Cardiac septum (tissue), 1 donor: ENCODE measurements at regions not wholly inside any gene's neighbourhood (a gene's known extent, or its start where the extent isn't known, plus 50 kb on each side); places are given as distances from the start of the nearest gene placed in this dataset.
"Not testable (repeated sequence)": the region's sequence is repeated elsewhere in the genome, so short reads cannot be mapped to it uniquely, and the experiment has no call there.

Experiments
- DNase-seq: peaks from one replicate; pipeline ENCODE4 v3.0.0-alpha.2; 2020; ENCODE audit warnings: low spot score
- intact Hi-C: fragments of 100-400 bp; cut with DNase I; formaldehyde crosslinking; loops from one replicate; pipeline ENCODE4 v1.14.0; 2022
- donor health status: DM: no; HTN: no; CAD: no.

DNA sequence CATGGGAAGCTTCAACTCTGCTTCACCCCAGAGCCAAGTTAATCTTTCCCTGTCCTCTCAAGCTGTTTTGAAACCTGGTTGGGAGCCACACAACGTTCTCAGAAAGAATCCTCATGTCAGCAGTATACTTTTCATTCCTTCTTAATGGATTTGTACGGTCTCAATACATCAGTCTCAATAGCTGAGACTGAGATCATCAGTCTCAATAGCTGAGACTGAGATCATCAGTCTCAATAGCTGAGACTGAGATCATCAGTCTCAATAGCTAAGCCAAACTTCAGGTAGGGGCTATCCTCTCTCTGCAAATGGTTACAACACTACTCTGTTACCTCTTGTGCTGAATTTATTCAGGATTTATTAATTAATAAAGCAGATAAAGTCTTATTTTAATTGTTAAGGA, 1317.4 kb upstream of the CDH9 start:
- intact Hi-C loops: no loop called here
- DNase-seq: no peak

DNA sequence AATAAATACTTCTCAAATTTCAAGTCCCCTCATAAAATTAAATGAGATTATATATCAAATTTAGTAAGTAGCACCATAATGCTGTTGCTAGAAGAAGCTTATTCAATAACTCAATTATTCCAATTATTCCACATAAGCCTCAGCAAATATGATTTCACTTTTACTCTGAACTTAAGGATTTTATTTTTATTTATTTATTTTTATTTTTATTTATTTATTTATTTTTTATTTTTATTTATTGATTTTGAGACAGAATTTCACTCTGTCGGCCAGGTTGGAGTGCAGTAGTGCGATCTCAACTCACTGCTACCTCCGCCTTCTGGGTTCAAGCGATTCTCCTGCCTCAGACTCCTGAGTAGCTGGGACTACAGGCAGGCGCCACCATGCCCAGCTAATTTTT, 1308.3 kb upstream of the CDH9 start:
- intact Hi-C loops: loop anchor here (5.0 kb wide), 1 partner anchor 421 kb away; no protein-coding TSS in a partner anchor

DNA sequence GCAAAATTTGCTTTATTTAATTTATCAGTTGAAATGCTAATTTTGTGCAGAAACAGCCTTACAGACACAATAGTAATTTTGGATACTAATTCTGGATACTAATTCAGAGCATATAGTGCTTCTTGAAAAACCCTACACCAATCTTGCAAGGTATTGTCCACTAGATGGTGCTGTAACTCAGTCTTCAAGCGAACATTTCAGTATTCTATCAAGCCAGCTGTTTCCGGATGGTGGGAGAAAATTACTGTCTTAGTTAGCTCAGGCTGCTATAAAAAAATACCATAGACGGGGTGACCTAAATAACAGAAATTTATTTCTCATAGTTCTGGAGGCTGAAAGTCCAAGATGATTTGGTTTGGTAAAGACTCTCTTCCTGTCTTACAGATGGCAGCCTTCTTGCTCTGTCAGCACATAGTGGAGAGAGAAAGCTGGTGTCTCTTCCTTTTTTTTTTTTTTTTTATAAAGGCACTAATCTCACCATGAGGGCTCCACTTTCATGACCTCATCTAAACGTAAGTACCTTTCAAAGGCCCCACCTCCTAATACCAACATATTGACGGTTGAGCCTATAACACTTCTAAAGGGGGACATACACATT, 1306.5 kb upstream of the CDH9 start:
- intact Hi-C loops: loop anchor here (5.0 kb wide), 1 partner anchor 422 kb away; no protein-coding TSS in a partner anchor
- DNase-seq: no peak

More for the DNA sequence above, 1308.3 kb upstream of the CDH9 start:
- DNase-seq: no peak

DNA sequence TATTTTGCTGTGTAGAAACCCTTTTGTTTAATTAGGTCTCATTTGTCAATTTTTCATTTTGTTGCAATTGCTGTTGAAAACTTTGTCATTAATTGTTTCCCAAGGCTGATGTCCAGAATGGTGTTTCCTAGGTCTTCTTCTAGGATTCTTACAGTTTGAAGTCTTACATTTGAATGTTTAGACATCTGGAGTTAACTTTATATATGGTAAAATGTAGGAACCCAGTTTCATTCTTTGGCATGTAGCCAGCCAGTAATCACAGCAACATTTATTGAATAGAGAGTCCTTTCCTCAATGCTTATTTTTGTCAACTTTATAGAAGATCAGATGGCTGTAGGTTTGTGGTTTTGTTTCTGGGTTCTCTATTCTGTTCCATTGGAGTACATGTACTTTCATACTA, 1290.8 kb upstream of the CDH9 start:
- no peak for DNase-seq
- intact Hi-C loops: no loop called here

DNA sequence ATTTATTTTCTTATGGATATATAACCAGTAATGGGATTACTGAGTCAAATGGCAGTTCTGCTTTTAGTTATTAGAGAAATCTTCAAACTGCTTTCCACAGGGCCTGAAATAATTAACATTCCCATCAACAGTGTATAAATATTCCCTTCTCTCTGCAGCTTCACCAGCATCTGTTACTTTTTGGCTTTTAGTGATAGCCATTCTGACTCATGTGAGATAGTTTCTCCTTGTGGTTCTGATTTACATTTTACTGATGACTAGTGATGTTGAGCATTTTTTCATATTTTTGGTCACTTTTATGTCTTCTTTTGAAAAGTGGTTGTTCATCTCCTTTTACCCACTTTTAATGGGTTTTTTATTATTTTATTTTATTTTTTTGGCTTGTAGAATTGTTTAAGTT, 1290.3 kb upstream of the CDH9 start:
- no peak for DNase-seq
- intact Hi-C loops: no loop called here

DNA sequence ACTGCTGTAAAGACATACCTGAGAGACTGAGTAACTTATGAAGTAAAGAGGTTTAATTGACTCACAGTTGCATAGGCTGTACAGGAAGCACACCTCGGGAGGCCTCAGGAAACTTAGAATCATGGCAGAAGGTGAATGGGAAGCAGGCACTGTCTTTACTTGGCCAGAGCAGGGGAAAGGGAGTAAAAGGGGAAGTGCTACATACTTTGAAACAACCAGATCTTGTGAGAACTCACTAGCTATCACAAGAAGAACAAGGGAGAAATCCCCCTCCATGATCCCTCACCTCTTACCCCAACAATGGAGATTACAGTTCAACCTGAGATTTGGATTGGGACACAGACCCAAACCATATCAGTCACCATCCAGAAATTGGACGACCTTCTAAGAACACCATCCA, 1285.8 kb upstream of the CDH9 start:
- no peak for DNase-seq

DNA sequence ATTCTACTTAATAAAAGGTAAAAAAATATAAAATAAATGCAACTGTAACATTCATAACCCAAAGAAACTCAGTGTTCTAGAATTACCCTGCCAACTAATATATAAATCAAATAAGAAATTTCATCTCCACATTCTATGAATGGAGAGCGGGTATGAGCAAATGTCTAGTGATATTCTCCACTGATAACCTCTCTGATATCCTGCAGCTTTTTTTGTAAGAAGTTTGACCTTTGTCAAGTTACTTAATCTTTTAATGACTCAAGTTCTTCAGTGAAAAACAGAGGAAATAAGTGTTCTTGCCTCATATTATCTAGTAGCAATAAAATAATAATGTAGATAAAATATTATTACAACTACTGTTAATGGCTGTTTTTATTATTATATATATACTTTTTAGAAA, 1275.6 kb upstream of the CDH9 start:
- no peak for DNase-seq
- intact Hi-C loops: no loop called here

More for the DNA sequence above, 1285.8 kb upstream of the CDH9 start:
- intact Hi-C loops: no loop called here

DNA sequence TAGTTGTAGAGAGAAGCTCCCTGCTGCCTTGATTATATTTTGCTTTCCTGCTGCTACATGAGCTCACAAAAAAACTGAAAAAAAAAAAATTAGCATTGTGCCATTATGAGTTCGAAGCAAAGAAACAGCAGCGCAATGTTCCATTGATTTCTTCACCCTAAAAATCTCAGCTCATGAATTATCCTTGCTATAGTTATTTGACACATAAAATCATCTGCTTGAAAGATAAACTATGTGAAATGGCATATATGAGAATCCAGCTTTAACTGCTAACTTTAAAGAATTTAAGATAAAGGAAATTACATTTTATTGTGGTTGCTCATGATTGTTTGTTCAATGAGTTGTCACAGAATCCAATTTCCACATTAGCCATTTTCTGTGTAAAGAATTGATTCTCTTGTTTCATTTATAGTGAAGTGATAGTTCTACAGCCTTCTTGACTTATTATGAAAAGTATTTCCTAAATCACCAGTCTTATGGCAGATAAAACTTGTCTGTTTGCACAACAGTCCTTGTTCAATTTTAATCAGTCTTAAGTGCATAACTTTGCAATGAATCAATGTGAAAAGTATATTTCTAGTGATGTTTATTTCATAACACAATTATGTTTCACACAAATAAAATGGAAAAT, 1275.0 kb upstream of the CDH9 start:
- intact Hi-C loops: no loop called here
- DNase-seq: no peak

DNA sequence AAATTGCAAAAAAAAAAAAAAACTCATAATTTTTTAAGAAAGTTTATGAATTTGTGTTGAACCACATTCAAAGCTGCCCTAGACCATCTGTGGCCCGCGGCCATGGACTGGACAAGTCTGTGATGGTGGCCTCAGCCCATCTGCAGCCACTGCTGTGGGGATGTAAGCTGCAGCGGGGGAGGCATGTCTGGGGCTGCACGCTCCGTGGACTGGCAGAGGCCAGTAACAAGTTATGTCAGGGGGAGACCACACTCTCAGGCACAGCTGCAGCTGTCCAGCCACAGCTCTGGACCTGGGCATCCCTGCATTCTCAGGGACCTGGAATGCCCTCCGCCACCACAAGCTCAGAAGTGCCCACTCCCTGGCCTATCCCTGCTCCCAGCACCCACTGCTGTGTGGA, 1272.3 kb upstream of the CDH9 start:
- no peak for DNase-seq
- intact Hi-C loops: no loop called here

DNA sequence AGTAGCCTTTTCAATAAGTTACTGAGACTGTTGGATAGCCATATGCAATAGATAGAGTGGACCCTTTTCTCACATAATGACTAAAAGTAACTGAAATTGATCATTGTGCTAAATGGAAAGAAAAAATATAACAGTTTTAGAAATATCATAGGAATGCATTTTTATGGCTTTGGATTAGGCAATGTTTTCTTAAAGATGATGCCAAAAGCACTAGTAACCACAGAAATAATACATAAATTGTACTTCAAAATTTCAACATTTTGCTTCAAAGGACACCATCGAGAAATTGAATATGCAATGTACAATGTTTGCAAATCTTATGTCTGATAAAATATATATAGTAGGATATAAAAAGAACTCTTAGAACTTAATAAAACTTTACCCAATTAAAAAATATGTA, 1267.5 kb upstream of the CDH9 start:
- DNase-seq: no peak
- intact Hi-C loops: no loop called here

DNA sequence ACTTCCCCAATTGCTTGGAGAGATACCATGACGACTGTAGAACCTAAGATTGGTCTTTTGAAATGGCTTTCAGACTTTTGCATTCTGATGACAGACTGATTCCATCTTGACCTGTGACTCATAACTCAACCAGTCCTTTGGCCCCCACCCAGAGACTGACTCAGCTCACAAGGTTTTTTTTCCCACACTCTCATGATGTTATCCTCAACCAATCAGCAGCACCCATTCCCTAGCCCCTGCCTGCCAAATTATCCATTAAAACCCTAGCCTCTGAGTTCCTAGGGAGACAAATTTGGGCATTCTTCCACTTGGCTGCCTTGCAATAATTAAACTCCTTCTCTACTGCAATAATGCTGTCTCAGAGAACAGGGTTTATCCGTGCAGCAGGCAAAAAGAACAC, 1263.3 kb upstream of the CDH9 start:
- no peak for DNase-seq
- intact Hi-C loops: no loop called here

DNA sequence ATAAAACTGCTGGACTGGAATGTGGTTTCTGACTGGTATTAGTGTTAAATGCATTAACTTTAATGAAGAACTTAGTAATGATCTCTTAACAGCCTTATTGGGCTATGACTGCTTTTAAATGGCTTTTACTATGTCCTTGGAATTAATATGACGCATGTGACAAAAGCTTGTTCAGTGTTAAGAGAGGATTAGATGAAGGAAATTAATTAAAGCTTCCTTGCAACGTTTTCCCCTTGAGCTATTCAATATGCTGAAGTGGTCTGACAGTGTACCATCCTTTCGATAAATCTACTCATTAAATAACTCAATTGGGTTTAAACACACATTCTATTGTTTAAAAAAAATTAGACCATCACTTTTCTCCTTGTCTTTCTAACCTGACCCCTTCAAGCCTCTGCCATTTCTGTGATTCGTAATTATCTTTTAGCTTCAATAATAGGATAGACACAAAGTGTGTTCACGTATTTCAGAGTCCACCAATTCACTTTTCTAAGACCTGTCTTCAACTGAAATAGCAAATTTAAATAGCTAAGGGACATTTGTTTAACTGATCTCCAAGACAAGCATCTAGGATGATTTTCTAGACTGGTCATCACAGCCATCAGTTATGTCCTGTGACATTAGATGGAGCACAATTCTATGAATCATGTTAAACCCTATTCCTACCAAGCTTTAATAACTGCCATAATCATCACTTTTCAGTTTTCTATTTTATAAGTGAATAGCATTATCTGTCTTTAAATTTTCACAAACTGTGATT, 1258.0 kb upstream of the CDH9 start:
- DNase-seq: no peak
- intact Hi-C loops: no loop called here

DNA sequence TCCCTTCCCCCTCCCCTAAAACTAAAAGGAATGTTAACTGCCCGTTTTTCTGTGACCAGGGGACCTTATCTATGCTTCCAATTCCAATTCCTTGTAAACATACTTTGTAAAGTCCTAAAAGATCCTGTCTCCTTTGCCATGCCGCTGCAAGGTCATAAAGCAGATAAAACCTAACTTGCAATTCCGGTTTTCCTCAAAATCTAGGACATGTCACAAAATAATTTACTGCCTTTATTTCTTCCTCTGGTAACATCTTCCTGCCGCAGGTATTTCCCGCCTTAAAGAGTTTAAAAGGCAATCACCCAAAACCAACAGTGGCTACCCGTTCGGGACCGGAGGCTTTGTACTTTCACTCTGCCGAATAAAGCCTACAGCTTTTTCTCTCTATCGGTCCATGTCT, 1248.6 kb upstream of the CDH9 start:
- DNase-seq, intact Hi-C loops: not testable (repeated sequence)

DNA sequence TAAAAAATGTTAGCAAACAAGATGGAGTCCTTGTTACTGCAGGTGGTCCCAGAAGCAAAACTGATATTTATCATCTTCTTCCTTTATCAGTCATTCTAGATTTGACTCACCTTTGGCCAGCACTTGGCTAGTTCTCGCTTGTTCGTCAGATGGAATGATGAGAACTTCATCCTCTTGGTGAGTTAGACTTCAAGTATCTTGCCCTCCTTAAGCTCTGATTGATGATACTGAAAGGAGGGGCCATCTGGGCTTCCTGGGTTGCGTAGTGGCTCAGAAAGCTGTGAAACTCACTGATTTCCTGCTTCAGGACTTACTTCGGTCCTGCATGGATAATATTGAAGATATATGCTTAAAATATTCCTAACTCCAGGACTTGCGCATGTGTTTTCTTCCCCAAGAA, 1248.2 kb upstream of the CDH9 start:
- no peak for DNase-seq
- intact Hi-C loops: no loop called here

DNA sequence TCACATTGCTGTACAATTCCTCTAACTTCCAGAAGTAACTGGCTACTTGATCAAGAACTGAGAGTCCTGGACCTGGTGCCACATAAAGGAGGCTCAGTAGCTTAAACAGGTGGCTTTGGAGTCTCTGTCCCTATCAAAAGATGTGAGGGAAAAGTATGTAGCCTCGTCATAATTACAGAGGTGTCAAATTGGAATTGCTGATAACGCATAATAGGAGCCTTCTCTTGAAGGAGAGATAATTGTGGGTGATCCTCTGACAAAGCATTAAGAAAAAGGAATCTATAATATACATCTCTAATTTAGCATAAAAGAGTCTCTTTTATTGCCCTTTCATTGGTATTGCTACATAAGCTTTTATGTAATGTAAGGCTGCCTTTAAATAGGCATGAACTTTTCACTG, 1246.4 kb upstream of the CDH9 start:
- intact Hi-C loops: no loop called here
- DNase-seq: no peak

DNA sequence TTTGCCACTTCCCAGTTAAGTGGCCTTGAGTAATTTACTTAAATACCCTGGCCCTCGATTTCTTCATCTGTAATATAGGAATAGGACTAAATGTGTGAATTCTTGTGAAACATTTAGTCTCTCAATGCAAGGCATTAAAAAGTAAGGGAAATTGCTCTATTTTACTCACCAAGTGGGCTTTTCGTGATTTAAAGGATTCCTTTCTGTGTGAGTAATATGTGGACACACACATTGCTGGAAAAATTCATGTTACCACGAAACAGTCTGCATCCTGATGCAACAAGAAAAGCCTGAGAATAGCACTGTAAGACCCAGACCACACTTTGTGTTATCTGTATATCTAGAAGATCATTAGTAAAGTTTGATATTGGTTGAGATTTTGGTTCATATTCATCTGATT, 1243.0 kb upstream of the CDH9 start:
- no peak for DNase-seq
- intact Hi-C loops: no loop called here

DNA sequence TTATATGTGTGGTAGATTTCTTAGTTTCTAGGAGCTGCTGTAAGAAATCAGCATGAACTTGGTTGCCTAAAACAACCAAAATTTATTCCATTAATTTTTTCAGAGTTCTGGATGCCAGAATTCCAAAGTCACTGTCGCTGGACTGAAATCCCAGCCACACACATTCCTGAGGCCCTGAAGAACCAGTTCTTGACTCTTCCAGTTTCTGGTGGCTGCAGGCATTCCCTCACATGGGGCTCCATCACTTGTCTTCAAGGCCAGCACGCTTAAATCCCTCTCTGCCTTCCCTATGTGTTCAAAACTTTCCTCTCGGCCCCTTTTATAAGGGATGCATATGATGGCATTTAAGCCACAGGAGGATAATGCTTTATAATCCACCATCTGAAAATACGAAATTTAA, 1237.5 kb upstream of the CDH9 start:
- intact Hi-C loops: no loop called here
- no peak for DNase-seq

DNA sequence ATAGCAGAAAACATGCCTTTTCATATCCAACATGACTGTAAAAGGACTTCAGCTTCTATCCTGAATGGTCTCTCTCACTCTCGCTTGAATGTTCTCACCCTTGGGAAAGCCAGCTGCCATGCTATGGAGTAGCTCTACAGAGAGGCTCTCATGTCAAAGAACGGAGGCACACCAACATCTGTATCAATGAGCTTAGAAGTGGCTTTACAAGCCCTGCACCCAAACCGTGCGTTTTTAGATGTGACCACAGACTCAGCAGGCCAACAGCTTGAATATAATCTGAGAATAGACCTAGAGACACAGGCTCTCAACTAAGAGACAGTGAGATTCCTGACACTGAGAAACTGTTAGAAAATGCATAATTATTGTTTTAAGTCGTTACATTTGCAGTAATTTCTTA, 1231.6 kb upstream of the CDH9 start:
- intact Hi-C loops: no loop called here
- no peak for DNase-seq

DNA sequence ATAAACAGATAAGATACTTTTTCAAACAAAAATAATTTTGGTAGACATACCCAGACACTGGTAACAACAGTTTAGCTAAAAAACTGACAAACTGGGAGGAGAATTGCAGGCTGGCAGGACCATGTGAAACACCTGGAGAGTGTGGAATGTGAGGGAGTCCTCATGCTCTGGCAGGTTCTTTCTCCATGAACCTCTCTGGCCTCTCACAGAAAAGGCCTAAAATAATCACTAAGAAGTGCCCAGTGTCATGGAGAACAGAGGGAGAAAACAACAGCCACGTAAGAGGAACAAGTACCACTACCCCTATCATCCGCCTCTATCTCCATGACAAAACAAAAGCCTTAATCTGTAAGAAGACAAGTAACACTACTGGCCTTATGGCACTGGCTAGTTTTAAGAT, 1227.5 kb upstream of the CDH9 start:
- DNase-seq: no peak
- intact Hi-C loops: no loop called here

DNA sequence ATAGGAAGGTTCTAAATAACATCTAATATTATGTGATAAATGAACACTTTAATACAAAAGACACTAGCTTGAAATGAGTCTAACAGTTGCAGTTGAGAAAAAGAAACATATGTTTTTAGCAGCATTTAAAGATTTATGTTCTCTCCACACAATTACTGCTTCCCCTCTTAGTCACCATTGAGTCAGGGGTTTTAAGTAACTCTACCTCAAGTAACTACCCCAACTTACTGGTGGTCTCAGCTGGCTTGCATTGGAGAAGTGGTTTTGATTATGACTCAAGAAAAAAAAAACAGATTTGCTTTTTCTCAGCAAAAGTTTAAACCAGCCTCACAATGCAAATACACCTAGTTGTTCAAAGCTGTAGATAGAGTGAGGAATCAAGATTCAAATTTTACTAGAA, 1216.5 kb upstream of the CDH9 start:
- DNase-seq: no peak
- intact Hi-C loops: no loop called here

DNA sequence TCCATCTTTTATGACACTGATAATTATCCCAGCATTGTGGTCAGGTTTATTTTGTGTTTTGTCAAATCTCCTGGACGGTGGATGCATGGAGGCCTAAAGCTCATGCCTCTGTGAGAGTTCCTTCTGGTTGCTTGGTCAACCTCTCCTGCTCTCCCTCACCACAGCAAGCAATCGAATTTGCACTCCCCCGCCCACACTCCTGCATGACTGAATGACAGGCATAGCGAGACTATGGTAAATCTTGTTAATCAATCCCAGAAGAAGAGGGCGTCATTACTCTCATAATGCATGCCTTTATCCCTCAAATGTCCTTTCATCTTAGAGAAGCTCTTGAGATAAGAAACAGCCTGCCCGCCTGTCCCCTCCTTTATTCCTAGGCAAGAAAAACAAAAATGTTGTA, 1215.0 kb upstream of the CDH9 start:
- intact Hi-C loops: no loop called here
- no peak for DNase-seq
